Stimulated activated CD4-positive, alpha-beta T cell treated with anti-CD3 and anti-CD28 coated beads, Interleukin-4, amount 100 ng/mL, for 1 hour (primary cell): ENCODE measurements at regions not wholly inside any gene's neighbourhood (a gene's known extent, or its start where the extent isn't known, plus 50 kb on each side); places are given as distances from the start of the nearest gene placed in this dataset.

Source experiments
- DNase-seq: peaks from one replicate; pipeline ENCODE4 v3.0.0-alpha.2; 2020

- DNase-seq = no peak
Observed at GRCh38 chr1:5456090-5456811, 536.0 kb downstream of the NPHP4 start.

GRCh38 chr1:5455651-5456050, 536.6 kb downstream of the NPHP4 start:
- DNase-seq = no peak

GRCh38 chr1:5455056-5455455, 537.2 kb downstream of the NPHP4 start:
- DNase-seq = no peak

GRCh38 chr1:5453347-5453746, 538.9 kb downstream of the NPHP4 start:
- no peak for DNase-seq

- no peak for DNase-seq
Observed at GRCh38 chr1:5451671-5452070, 540.6 kb downstream of the NPHP4 start.

GRCh38 chr1:5448486-5448885, 543.7 kb downstream of the NPHP4 start:
- no peak for DNase-seq

GRCh38 chr1:5447503-5447960, 544.7 kb downstream of the NPHP4 start:
- no peak for DNase-seq

GRCh38 chr1:5444396-5444795, 547.8 kb downstream of the NPHP4 start:
- no peak for DNase-seq

- DNase-seq = no peak
Observed at GRCh38 chr1:5436808-5437207, 555.4 kb downstream of the NPHP4 start.

GRCh38 chr1:5435414-5435813, 556.8 kb downstream of the NPHP4 start:
- DNase-seq = no peak

GRCh38 chr1:5432436-5432835, 559.8 kb downstream of the NPHP4 start:
- DNase-seq = no peak

- DNase-seq = no peak
Observed at GRCh38 chr1:5430911-5431697, 561.1 kb downstream of the NPHP4 start.

GRCh38 chr1:5430136-5430535, 562.1 kb downstream of the NPHP4 start:
- DNase-seq = no peak

GRCh38 chr1:5428351-5428750, 563.9 kb downstream of the NPHP4 start:
- no peak for DNase-seq

- no peak for DNase-seq
Observed at GRCh38 chr1:5427026-5427613, 565.1 kb downstream of the NPHP4 start.

- DNase-seq = no peak
Observed at GRCh38 chr1:5424802-5425703, 567.2 kb downstream of the NPHP4 start.

- peak; percentile 11 for DNase-seq
Observed at GRCh38 chr1:5423109-5423508, 569.1 kb downstream of the NPHP4 start.

GRCh38 chr1:5419501-5419900, 572.7 kb downstream of the NPHP4 start:
- DNase-seq = no peak

- no peak for DNase-seq
Observed at GRCh38 chr1:5416518-5416917, 575.7 kb downstream of the NPHP4 start.

GRCh38 chr1:5415606-5416005, 576.6 kb downstream of the NPHP4 start:
- no peak for DNase-seq

GRCh38 chr1:5410652-5411051, 581.6 kb downstream of the NPHP4 start:
- no peak for DNase-seq

- no peak for DNase-seq
Observed at GRCh38 chr1:5408401-5408800, 583.8 kb downstream of the NPHP4 start.

GRCh38 chr1:5405263-5405662, 587.0 kb downstream of the NPHP4 start:
- no peak for DNase-seq
